ENCODE measurements at regions not wholly inside any gene's neighbourhood (a gene's known extent, or its start where the extent isn't known, plus 50 kb on each side); places are given as distances from the start of the nearest gene placed in this dataset.
"Not testable (repeated sequence)": the region's sequence is repeated elsewhere in the genome, so short reads cannot be mapped to it uniquely, and the experiment has no call there.

GRCh38 chrX:40897718-40898270, 162.5 kb upstream of the MED14 start:
- Histone ChIP-seq H3K36me3 (ENCODE audit: control insufficient read depth in 2 of 2, insufficient read depth in 2 of 2, low read length in 1 of 2) (no peaks in the 10 kb centered on the region), H3K4me1 (ENCODE audit: control insufficient read depth in 2 of 2, insufficient read depth in 2 of 2, low read length in 1 of 2) (no peaks in the 10 kb centered on the region), H3K27ac (ENCODE audit: low read depth in 2 of 2, low read length in 1 of 2) (no peak overlapping the region), H3K9me3 (ENCODE audit: control insufficient read depth in 2 of 2, insufficient read depth in 1 of 2, low read depth in 1 of 2, low read length in 1 of 2) (no peaks in the 10 kb centered on the region), H3K27me3 (ENCODE audit: control insufficient read depth in 1 of 2, insufficient read depth in 2 of 2, low read length in 2 of 2) (peaks cover 0 to 3% of the 10 kb centered on the region in 2 donors), H3K4me3 (ENCODE audit: low read depth in 1 of 2, low read length in 2 of 2) (no peak overlapping the region)
- WGBS, 2 donors, result 92 to 94% methylated on average over 3 of the region's 3 CpGs

- not testable (repeated sequence) for H3K27me3 ChIP-seq (ENCODE audit: control insufficient read depth in 1 of 2, insufficient read depth in 2 of 2, low read length in 2 of 2); H3K9me3 ChIP-seq (ENCODE audit: control insufficient read depth in 2 of 2, insufficient read depth in 1 of 2, low read depth in 1 of 2, low read length in 1 of 2); H3K36me3 ChIP-seq (ENCODE audit: control insufficient read depth in 2 of 2, insufficient read depth in 2 of 2, low read length in 1 of 2); H3K4me3 ChIP-seq (ENCODE audit: low read depth in 1 of 2, low read length in 2 of 2); H3K27ac ChIP-seq (ENCODE audit: low read depth in 2 of 2, low read length in 1 of 2); H3K4me1 ChIP-seq (ENCODE audit: control insufficient read depth in 2 of 2, insufficient read depth in 2 of 2, low read length in 1 of 2)
These were observed 169.4 kb upstream of the MED14 start for GRCh38 chrX:40904739-40905138.

DNA sequence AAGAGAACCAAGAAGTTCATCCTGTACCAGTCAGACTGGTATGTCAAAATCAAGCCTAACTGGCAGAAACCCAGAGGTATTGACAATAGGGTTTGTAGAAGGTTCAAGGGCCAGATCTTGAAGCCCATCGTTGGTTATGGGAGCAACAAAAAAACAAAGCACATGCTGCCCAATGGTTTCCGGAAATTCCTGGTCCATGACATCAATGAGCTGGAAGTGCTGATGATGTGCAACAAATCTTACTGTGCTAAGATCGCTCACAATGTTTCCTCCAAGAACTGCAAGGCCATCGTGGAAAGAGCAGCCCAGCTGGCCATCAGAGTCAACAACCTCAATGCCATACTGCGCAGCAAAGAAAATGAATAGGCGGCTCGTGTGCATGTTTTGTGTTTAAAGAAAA, 172.7 kb upstream of the MED14 start:
- Histone ChIP-seq H3K27ac (ENCODE audit: low read depth in 2 of 2, low read length in 1 of 2) (no peak overlapping the region), H3K36me3 (ENCODE audit: control insufficient read depth in 2 of 2, insufficient read depth in 2 of 2, low read length in 1 of 2) (no peaks in the 10 kb centered on the region), H3K4me1 (ENCODE audit: control insufficient read depth in 2 of 2, insufficient read depth in 2 of 2, low read length in 1 of 2) (no peaks in the 10 kb centered on the region), H3K9me3 (ENCODE audit: control insufficient read depth in 2 of 2, insufficient read depth in 1 of 2, low read depth in 1 of 2, low read length in 1 of 2) (no peaks in the 10 kb centered on the region), H3K4me3 (ENCODE audit: low read depth in 1 of 2, low read length in 2 of 2) (no peak overlapping the region), H3K27me3 (ENCODE audit: control insufficient read depth in 1 of 2, insufficient read depth in 2 of 2, low read length in 2 of 2) (no peaks in the 10 kb centered on the region)
- 84 to 88% methylated on average over 7 of the region's 7 CpGs for WGBS, 2 donors

- Histone ChIP-seq H3K4me1 (ENCODE audit: control insufficient read depth in 2 of 2, insufficient read depth in 2 of 2, low read length in 1 of 2) (no peaks in the 10 kb centered on the region), H3K27me3 (ENCODE audit: control insufficient read depth in 1 of 2, insufficient read depth in 2 of 2, low read length in 2 of 2) (no peaks in the 10 kb centered on the region), H3K27ac (ENCODE audit: low read depth in 2 of 2, low read length in 1 of 2) (no peak overlapping the region), H3K4me3 (ENCODE audit: low read depth in 1 of 2, low read length in 2 of 2) (no peak overlapping the region), H3K36me3 (ENCODE audit: control insufficient read depth in 2 of 2, insufficient read depth in 2 of 2, low read length in 1 of 2) (no peaks in the 10 kb centered on the region), H3K9me3 (ENCODE audit: control insufficient read depth in 2 of 2, insufficient read depth in 1 of 2, low read depth in 1 of 2, low read length in 1 of 2) (no peaks in the 10 kb centered on the region)
These were observed 173.6 kb upstream of the MED14 start for GRCh38 chrX:40908857-40909475.

GRCh38 chrX:40912166-40912565, 173.1 kb upstream of the USP9X start:
- H3K9me3 ChIP-seq (ENCODE audit: control insufficient read depth in 2 of 2, insufficient read depth in 1 of 2, low read depth in 1 of 2, low read length in 1 of 2), result no peaks in the 10 kb centered on the region
- no peaks in the 10 kb centered on the region for H3K27me3 ChIP-seq (ENCODE audit: control insufficient read depth in 1 of 2, insufficient read depth in 2 of 2, low read length in 2 of 2)
- no peaks in the 10 kb centered on the region for H3K4me1 ChIP-seq (ENCODE audit: control insufficient read depth in 2 of 2, insufficient read depth in 2 of 2, low read length in 1 of 2)
- H3K36me3 ChIP-seq (ENCODE audit: control insufficient read depth in 2 of 2, insufficient read depth in 2 of 2, low read length in 1 of 2), result no peaks in the 10 kb centered on the region
- no peak overlapping the region for H3K4me3 ChIP-seq (ENCODE audit: low read depth in 1 of 2, low read length in 2 of 2)
- 78 to 80% methylated on average over 4 of the region's 4 CpGs for WGBS, 2 donors
- H3K27ac ChIP-seq (ENCODE audit: low read depth in 2 of 2, low read length in 1 of 2), result no peak overlapping the region

- Histone ChIP-seq H3K9me3 (ENCODE audit: control insufficient read depth in 2 of 2, insufficient read depth in 1 of 2, low read depth in 1 of 2, low read length in 1 of 2) (no peaks in the 10 kb centered on the region), H3K36me3 (ENCODE audit: control insufficient read depth in 2 of 2, insufficient read depth in 2 of 2, low read length in 1 of 2) (no peaks in the 10 kb centered on the region), H3K4me1 (ENCODE audit: control insufficient read depth in 2 of 2, insufficient read depth in 2 of 2, low read length in 1 of 2) (no peaks in the 10 kb centered on the region), H3K4me3 (ENCODE audit: low read depth in 1 of 2, low read length in 2 of 2) (no peak overlapping the region), H3K27me3 (ENCODE audit: control insufficient read depth in 1 of 2, insufficient read depth in 2 of 2, low read length in 2 of 2) (no peaks in the 10 kb centered on the region), H3K27ac (ENCODE audit: low read depth in 2 of 2, low read length in 1 of 2) (no peak overlapping the region)
- 62 to 72% methylated on average over 4 of the region's 4 CpGs for WGBS, 2 donors
These were observed 172.7 kb upstream of the USP9X start for GRCh38 chrX:40912576-40912975.

GRCh38 chrX:40920351-40920750, 164.9 kb upstream of the USP9X start:
- H3K4me1 ChIP-seq (ENCODE audit: control insufficient read depth in 2 of 2, insufficient read depth in 2 of 2, low read length in 1 of 2), result no peaks in the 10 kb centered on the region
- H3K27me3 ChIP-seq (ENCODE audit: control insufficient read depth in 1 of 2, insufficient read depth in 2 of 2, low read length in 2 of 2), result no peaks in the 10 kb centered on the region
- H3K9me3 ChIP-seq (ENCODE audit: control insufficient read depth in 2 of 2, insufficient read depth in 1 of 2, low read depth in 1 of 2, low read length in 1 of 2), result no peaks in the 10 kb centered on the region
- WGBS, 2 donors, result 89 to 98% methylated on average over 4 of the region's 4 CpGs
- no peak overlapping the region for H3K4me3 ChIP-seq (ENCODE audit: low read depth in 1 of 2, low read length in 2 of 2)
- H3K27ac ChIP-seq (ENCODE audit: low read depth in 2 of 2, low read length in 1 of 2), result no peak overlapping the region
- no peaks in the 10 kb centered on the region for H3K36me3 ChIP-seq (ENCODE audit: control insufficient read depth in 2 of 2, insufficient read depth in 2 of 2, low read length in 1 of 2)

DNA sequence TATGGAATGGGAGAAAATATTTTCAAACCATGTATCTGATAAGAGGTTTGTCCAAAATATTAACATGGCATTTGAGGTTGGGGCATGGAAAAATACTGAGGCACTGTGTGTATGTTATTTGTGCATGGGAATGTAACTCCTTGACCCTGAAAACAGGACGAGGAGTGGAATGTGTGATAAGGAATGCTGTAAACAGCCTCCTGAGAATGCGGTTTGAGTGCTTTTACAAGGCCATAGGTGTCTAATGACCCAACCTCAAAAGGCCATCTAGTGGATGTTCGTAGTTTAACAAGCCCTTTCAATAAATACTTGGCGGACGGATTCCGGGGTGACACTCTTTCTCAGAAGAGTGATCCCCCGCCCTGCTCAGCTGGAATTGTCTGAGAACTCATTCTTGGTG, 162.9 kb upstream of the USP9X start:
- H3K4me3 ChIP-seq (ENCODE audit: low read depth in 1 of 2, low read length in 2 of 2), result no peak overlapping the region
- H3K27me3 ChIP-seq (ENCODE audit: control insufficient read depth in 1 of 2, insufficient read depth in 2 of 2, low read length in 2 of 2), result no peaks in the 10 kb centered on the region
- WGBS, 2 donors, result 32 to 52% methylated on average over 7 of the region's 7 CpGs
- no peaks in the 10 kb centered on the region for H3K36me3 ChIP-seq (ENCODE audit: control insufficient read depth in 2 of 2, insufficient read depth in 2 of 2, low read length in 1 of 2)
- no peaks in the 10 kb centered on the region for H3K4me1 ChIP-seq (ENCODE audit: control insufficient read depth in 2 of 2, insufficient read depth in 2 of 2, low read length in 1 of 2)
- no peaks in the 10 kb centered on the region for H3K9me3 ChIP-seq (ENCODE audit: control insufficient read depth in 2 of 2, insufficient read depth in 1 of 2, low read depth in 1 of 2, low read length in 1 of 2)
- H3K27ac ChIP-seq (ENCODE audit: low read depth in 2 of 2, low read length in 1 of 2), result no peak overlapping the region

GRCh38 chrX:40926739-40927427, 158.4 kb upstream of the USP9X start:
- not testable (repeated sequence) for H3K36me3 ChIP-seq (ENCODE audit: control insufficient read depth in 2 of 2, insufficient read depth in 2 of 2, low read length in 1 of 2); H3K27ac ChIP-seq (ENCODE audit: low read depth in 2 of 2, low read length in 1 of 2); H3K27me3 ChIP-seq (ENCODE audit: control insufficient read depth in 1 of 2, insufficient read depth in 2 of 2, low read length in 2 of 2); H3K4me1 ChIP-seq (ENCODE audit: control insufficient read depth in 2 of 2, insufficient read depth in 2 of 2, low read length in 1 of 2); H3K9me3 ChIP-seq (ENCODE audit: control insufficient read depth in 2 of 2, insufficient read depth in 1 of 2, low read depth in 1 of 2, low read length in 1 of 2); H3K4me3 ChIP-seq (ENCODE audit: low read depth in 1 of 2, low read length in 2 of 2)
- 100% methylated on average over 1 of the region's 1 CpG for WGBS, 2 donors

DNA sequence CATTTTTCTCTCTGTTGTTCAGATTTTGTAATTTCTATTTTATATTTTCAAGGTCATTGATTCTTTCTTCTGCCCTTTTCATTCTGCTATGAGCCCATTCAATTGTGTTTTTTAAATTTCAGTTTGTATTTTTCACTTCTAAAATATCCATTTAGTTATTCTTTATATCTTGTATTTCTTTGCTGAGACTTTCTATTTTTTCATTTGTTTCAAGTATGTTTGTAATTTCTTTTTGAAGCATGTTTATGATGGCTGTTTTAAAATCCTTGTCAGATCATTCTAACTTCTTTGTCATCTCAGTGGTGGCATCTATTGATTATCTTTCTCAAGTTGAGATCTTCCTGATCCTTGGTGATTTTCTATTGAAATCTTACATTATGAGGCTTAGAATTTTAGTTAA, 157.2 kb upstream of the USP9X start:
- no peaks in the 10 kb centered on the region for H3K27me3 ChIP-seq (ENCODE audit: control insufficient read depth in 1 of 2, insufficient read depth in 2 of 2, low read length in 2 of 2)
- peaks cover 0 to 4% of the 10 kb centered on the region in 2 donors for H3K9me3 ChIP-seq (ENCODE audit: control insufficient read depth in 2 of 2, insufficient read depth in 1 of 2, low read depth in 1 of 2, low read length in 1 of 2)
- no peak overlapping the region for H3K27ac ChIP-seq (ENCODE audit: low read depth in 2 of 2, low read length in 1 of 2)
- H3K4me3 ChIP-seq (ENCODE audit: low read depth in 1 of 2, low read length in 2 of 2), result no peak overlapping the region
- H3K36me3 ChIP-seq (ENCODE audit: control insufficient read depth in 2 of 2, insufficient read depth in 2 of 2, low read length in 1 of 2), result no peaks in the 10 kb centered on the region
- no peaks in the 10 kb centered on the region for H3K4me1 ChIP-seq (ENCODE audit: control insufficient read depth in 2 of 2, insufficient read depth in 2 of 2, low read length in 1 of 2)
